Mesothelial cell of epicardium (in vitro differentiated cells): ENCODE measurements at regions not wholly inside any gene's neighbourhood (a gene's known extent, or its start where the extent isn't known, plus 50 kb on each side); places are given as distances from the start of the nearest gene placed in this dataset.

Source experiments
- DNase-seq, 2 experiments: peaks; one replicate each; pipeline ENCODE4 v3.0.0; 2021; ENCODE audit warnings: low spot score in 2 of 2; ENCODE audit not compliant: unreplicated experiment in 2 of 2
- H3K27ac Mint-ChIP-seq: 2 replicates; pipeline ENCODE4 v1.8.0; 2021; ENCODE audit warnings: mixed read lengths
- H3K27me3 Mint-ChIP-seq: 2 replicates; pipeline ENCODE4 v1.8.0; 2021; ENCODE audit warnings: low read depth, mixed read lengths
- H3K36me3 Mint-ChIP-seq: 2 replicates; pipeline ENCODE4 v1.8.0; 2021; ENCODE audit warnings: mixed read lengths
- H3K4me1 Mint-ChIP-seq: 2 replicates; pipeline ENCODE4 v1.8.0; 2021; ENCODE audit warnings: mixed read lengths
- H3K4me3 Mint-ChIP-seq: 2 replicates; pipeline ENCODE4 v1.8.0; 2021; ENCODE audit warnings: mild to moderate bottlenecking, moderate library complexity, mixed read lengths
- H3K9me3 Mint-ChIP-seq: 2 replicates; pipeline ENCODE4 v1.8.0; 2021; ENCODE audit warnings: mixed read lengths
- CTCF ChIP-seq: fragments of 200-600 bp; sonication (generic); IDR thresholded peaks from one replicate; pipeline ENCODE4 v1.5.0; 2021; ENCODE audit warnings: antibody characterized with exemption; ENCODE audit not compliant: unreplicated experiment

- no peak for DNase-seq
- no peaks in the 10 kb centered on the region for H3K4me1 Mint-ChIP-seq
- no peaks in the 10 kb centered on the region for H3K36me3 Mint-ChIP-seq
- H3K27me3 Mint-ChIP-seq, result peaks cover 28% of the 10 kb centered on the region
- no peaks in the 10 kb centered on the region for H3K9me3 Mint-ChIP-seq
- H3K27ac Mint-ChIP-seq, result no peak overlapping the region
- no peak for TF ChIP-seq CTCF
- no peak overlapping the region for H3K4me3 Mint-ChIP-seq
These were observed 1040.8 kb downstream of the BCL11B start for GRCh38 chr14:98231210-98231609.

GRCh38 chr14:98233656-98234055 lies 1038.3 kb downstream of the BCL11B start:
- Mint-ChIP-seq H3K27me3 (peaks cover 30% of the 10 kb centered on the region), H3K36me3 (no peaks in the 10 kb centered on the region), H3K4me1 (no peaks in the 10 kb centered on the region), H3K9me3 (peaks cover 4% of the 10 kb centered on the region), H3K4me3 (no peak overlapping the region), H3K27ac (no peak overlapping the region)
- TF ChIP-seq CTCF, result no peak
- DNase-seq, result no peak

- no peak for TF ChIP-seq CTCF
- no peaks in the 10 kb centered on the region for H3K36me3 Mint-ChIP-seq
- no peak for DNase-seq
These were observed 1037.8 kb downstream of the BCL11B start for GRCh38 chr14:98234208-98234607.

GRCh38 chr14:98236314-98236713 lies 1035.7 kb downstream of the BCL11B start:
- Mint-ChIP-seq H3K27ac (no peak overlapping the region), H3K27me3 (peaks cover 28% of the 10 kb centered on the region), H3K4me3 (no peak overlapping the region), H3K9me3 (peaks cover 4% of the 10 kb centered on the region), H3K36me3 (no peaks in the 10 kb centered on the region), H3K4me1 (no peaks in the 10 kb centered on the region)
- TF ChIP-seq CTCF, result no peak
- no peak for DNase-seq

More at GRCh38 chr14:98234208-98234607, 1037.8 kb downstream of the BCL11B start:
- H3K27ac Mint-ChIP-seq, result no peak overlapping the region
- H3K9me3 Mint-ChIP-seq, result peaks cover 4% of the 10 kb centered on the region
- H3K27me3 Mint-ChIP-seq, result peaks cover 33% of the 10 kb centered on the region
- no peaks in the 10 kb centered on the region for H3K4me1 Mint-ChIP-seq
- no peak overlapping the region for H3K4me3 Mint-ChIP-seq

- Mint-ChIP-seq H3K36me3 (no peaks in the 10 kb centered on the region), H3K27ac (no peak overlapping the region), H3K9me3 (peaks cover 4% of the 10 kb centered on the region), H3K4me1 (no peaks in the 10 kb centered on the region), H3K4me3 (no peak overlapping the region), H3K27me3 (peaks cover 25% of the 10 kb centered on the region)
- no peak for TF ChIP-seq CTCF
- DNase-seq, result no peak
These were observed 1034.1 kb downstream of the BCL11B start for GRCh38 chr14:98237939-98238338.

- TF ChIP-seq CTCF, result no peak
- Mint-ChIP-seq H3K27me3 (peaks cover 19% of the 10 kb centered on the region), H3K4me1 (no peaks in the 10 kb centered on the region), H3K4me3 (no peak overlapping the region), H3K9me3 (peaks cover 4% of the 10 kb centered on the region), H3K36me3 (no peaks in the 10 kb centered on the region), H3K27ac (no peak overlapping the region)
- no peak for DNase-seq
These were observed 1031.6 kb downstream of the BCL11B start for GRCh38 chr14:98240376-98240775.
